Natural killer cell (primary cell): ENCODE measurements at regions not wholly inside any gene's neighbourhood (a gene's known extent, or its start where the extent isn't known, plus 50 kb on each side); places are given as distances from the start of the nearest gene placed in this dataset.
A peak's percentile ranks its signal among the peaks of the same experiment; 100 is the strongest.
"Not testable (repeated sequence)": the region's sequence is repeated elsewhere in the genome, so short reads cannot be mapped to it uniquely, and the experiment has no call there.

ENCODE experiments used
- ATAC-seq, 3 donors: fragments of 150-1000 bp in 2 of 3; fragments of 200-7000 bp in 1 of 3; cut with Tn5 transposase; 1 replicate in 1 of 3; 2 replicates in 2 of 3; pipeline ENCODE4 v1.10.0; 2021; ENCODE audit warnings: mild to moderate bottlenecking in 2 of 3, moderate library complexity in 2 of 3
- DNase-seq, 2 donors: peaks; one replicate each; pipeline versions ENCODE4 v3.0.0 to v3.0.0-alpha.2; 2013 to 2021; ENCODE audit warnings: mixed read lengths in 1 of 2
- H3K27ac ChIP-seq: one replicate; pipeline ENCODE4 v1.5.1; 2013; ENCODE audit warnings: mild to moderate bottlenecking, low read length
- H3K27me3 ChIP-seq: one replicate; pipeline ENCODE4 v1.6.1; 2013; ENCODE audit warnings: low read length; ENCODE audit not compliant: control insufficient read depth, insufficient read depth
- H3K36me3 ChIP-seq: one replicate; pipeline ENCODE4 v1.6.1; 2013; ENCODE audit warnings: low read length; ENCODE audit not compliant: control insufficient read depth, insufficient read depth
- H3K4me1 ChIP-seq: one replicate; pipeline ENCODE4 v1.6.1; 2013; ENCODE audit warnings: low read length; ENCODE audit not compliant: control insufficient read depth, insufficient read depth
- H3K4me3 ChIP-seq: one replicate; pipeline ENCODE4 v1.5.1; 2013; ENCODE audit warnings: low read length
- H3K9me3 ChIP-seq: one replicate; pipeline ENCODE4 v1.6.1; 2013; ENCODE audit warnings: low read length; ENCODE audit not compliant: control insufficient read depth, insufficient read depth
- H3K27ac Mint-ChIP-seq, 2 donors: one replicate each; pipeline ENCODE4 v1.8.0; 2022; ENCODE audit warnings: mild to moderate bottlenecking in 2 of 2, mixed read lengths in 2 of 2, moderate library complexity in 1 of 2
- H3K27me3 Mint-ChIP-seq, 2 donors: one replicate each; pipeline ENCODE4 v1.8.0; 2022; ENCODE audit warnings: low read depth in 2 of 2, mixed read lengths in 2 of 2
- H3K36me3 Mint-ChIP-seq: one replicate; pipeline ENCODE4 v1.8.0; 2022; ENCODE audit warnings: mixed read lengths
- H3K4me1 Mint-ChIP-seq, 2 donors: one replicate each; pipeline ENCODE4 v1.8.0; 2022; ENCODE audit warnings: mixed read lengths in 2 of 2
- H3K4me3 Mint-ChIP-seq: one replicate; pipeline ENCODE4 v1.8.0; 2022; ENCODE audit warnings: mild to moderate bottlenecking, moderate library complexity, mixed read lengths
- H3K9me3 Mint-ChIP-seq, 2 donors: one replicate each; pipeline ENCODE4 v1.8.0; 2022; ENCODE audit warnings: mixed read lengths in 2 of 2
- WGBS: methylation state at CpG from one replicate; pipeline ENCODE4 v1.1.7; 2013; ENCODE audit warnings: missing lambda C conversion rate; ENCODE audit not compliant: insufficient coverage; 5-methylcytosine and 5-hydroxymethylcytosine counted together
- intact Hi-C: fragments of 100-400 bp; cut with micrococcal nuclease; formaldehyde crosslinking; loops from one replicate; pipeline ENCODE4 v1.14.2; 2022

- H3K27me3 Mint-ChIP-seq, H3K27ac ChIP-seq, H3K9me3 Mint-ChIP-seq, H3K4me1 Mint-ChIP-seq, H3K9me3 ChIP-seq, ATAC-seq, intact Hi-C loops, H3K36me3 ChIP-seq, H3K4me3 ChIP-seq, H3K4me1 ChIP-seq, H3K4me3 Mint-ChIP-seq, H3K27ac Mint-ChIP-seq, H3K36me3 Mint-ChIP-seq, DNase-seq, H3K27me3 ChIP-seq: not testable (repeated sequence)
- WGBS = 92% methylated on average over 2 of the region's 6 CpGs
Measured at GRCh38 chr2:91762312-91762711, 3070.8 kb downstream of the RPIA start.

GRCh38 chr2:91763710-91764109, 3072.2 kb downstream of the RPIA start:
- H3K27me3 ChIP-seq, H3K27ac ChIP-seq, H3K4me1 ChIP-seq, H3K36me3 ChIP-seq, H3K27me3 Mint-ChIP-seq, H3K4me3 ChIP-seq, H3K9me3 ChIP-seq, DNase-seq, ATAC-seq, H3K9me3 Mint-ChIP-seq, H3K36me3 Mint-ChIP-seq, H3K27ac Mint-ChIP-seq, H3K4me3 Mint-ChIP-seq, H3K4me1 Mint-ChIP-seq, intact Hi-C loops: not testable (repeated sequence)
- 59% methylated on average over 3 of the region's 4 CpGs for WGBS

DNA sequence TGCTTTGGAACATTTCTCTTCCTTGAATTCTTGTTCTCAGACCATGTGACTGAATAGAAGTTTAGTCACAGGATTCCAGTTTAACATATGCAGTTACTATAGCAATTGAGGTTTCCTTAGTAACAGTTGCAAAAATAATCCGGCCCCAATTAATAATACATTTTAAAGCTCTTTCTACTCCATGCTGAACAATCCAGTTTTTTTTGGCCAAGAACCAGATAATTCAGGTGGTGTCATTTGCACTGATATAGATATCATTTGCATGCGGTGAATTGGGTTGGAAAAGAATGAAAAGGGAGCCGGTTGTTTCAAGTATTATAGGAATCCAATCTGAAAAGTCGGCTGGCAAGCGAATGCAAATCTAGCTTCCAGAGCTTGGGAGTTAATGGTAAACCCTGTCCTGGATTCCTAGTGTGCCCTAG, 3073.1 kb downstream of the RPIA start:
- H3K27ac Mint-ChIP-seq, intact Hi-C loops, H3K9me3 Mint-ChIP-seq, DNase-seq, H3K9me3 ChIP-seq, H3K4me3 Mint-ChIP-seq, H3K27me3 Mint-ChIP-seq, H3K27me3 ChIP-seq, H3K4me3 ChIP-seq, H3K4me1 Mint-ChIP-seq, H3K4me1 ChIP-seq, H3K27ac ChIP-seq, H3K36me3 Mint-ChIP-seq, H3K36me3 ChIP-seq, ATAC-seq: not testable (repeated sequence)
- 64% methylated on average over 5 of the region's 5 CpGs for WGBS

GRCh38 chr2:91765018-91765754, 3073.7 kb downstream of the RPIA start:
- peak; percentile 45 to 82 (median 70) for ATAC-seq
- intact Hi-C loops, H3K4me1 ChIP-seq, H3K4me3 Mint-ChIP-seq, H3K36me3 ChIP-seq, H3K4me1 Mint-ChIP-seq, H3K27me3 ChIP-seq, H3K27me3 Mint-ChIP-seq, H3K9me3 Mint-ChIP-seq, H3K27ac ChIP-seq, DNase-seq, H3K27ac Mint-ChIP-seq, H3K36me3 Mint-ChIP-seq, H3K9me3 ChIP-seq, H3K4me3 ChIP-seq: not testable (repeated sequence)
- WGBS = 13% methylated on average over 1 of the region's 7 CpGs

DNA sequence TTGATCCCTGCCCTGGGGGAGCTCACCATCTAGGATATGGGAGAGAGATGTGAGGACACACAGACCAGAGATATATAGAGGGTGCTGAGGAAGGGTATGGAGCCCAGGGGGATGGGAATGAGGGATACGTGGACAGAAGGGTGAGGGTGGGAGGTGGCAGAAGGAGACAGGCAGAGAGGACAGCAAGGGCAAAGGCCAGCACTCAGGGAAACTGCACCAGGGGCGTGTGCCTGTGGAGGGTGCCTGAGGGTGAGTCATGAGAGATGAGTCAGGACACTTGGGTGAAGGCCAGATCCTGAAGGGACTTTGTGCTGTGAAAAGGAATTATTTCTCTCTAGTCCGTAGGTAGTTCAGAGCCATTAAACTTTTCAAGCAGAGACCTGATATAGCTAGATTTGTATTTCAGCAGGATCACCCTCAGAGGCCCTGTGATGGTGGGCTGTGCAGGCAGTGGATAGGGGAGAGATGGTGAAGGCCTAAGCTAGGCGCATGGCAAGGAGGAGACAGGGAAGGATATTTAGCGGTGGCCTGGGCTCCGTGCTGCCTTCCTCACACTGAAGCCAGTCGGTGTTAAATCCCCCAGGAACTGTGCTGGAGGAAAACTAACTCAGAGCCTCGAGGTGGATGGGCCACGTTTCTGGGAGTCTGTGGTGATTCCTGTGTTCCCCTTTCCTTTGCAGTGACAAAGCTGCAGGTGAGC, 3075.0 kb downstream of the RPIA start:
- H3K9me3 Mint-ChIP-seq, H3K27me3 Mint-ChIP-seq, H3K36me3 ChIP-seq, H3K4me1 Mint-ChIP-seq, H3K4me3 ChIP-seq, H3K4me3 Mint-ChIP-seq, H3K4me1 ChIP-seq, H3K9me3 ChIP-seq, H3K36me3 Mint-ChIP-seq, intact Hi-C loops, H3K27ac ChIP-seq, ATAC-seq, H3K27ac Mint-ChIP-seq, DNase-seq, H3K27me3 ChIP-seq: not testable (repeated sequence)
- 81% methylated on average over 7 of the region's 9 CpGs for WGBS

- 82% methylated on average over 2 of the region's 3 CpGs for WGBS
- DNase-seq, H3K27ac Mint-ChIP-seq, H3K36me3 ChIP-seq, intact Hi-C loops, H3K27me3 Mint-ChIP-seq, H3K4me3 Mint-ChIP-seq, H3K27ac ChIP-seq, H3K9me3 Mint-ChIP-seq, H3K4me3 ChIP-seq, H3K4me1 Mint-ChIP-seq, H3K27me3 ChIP-seq, H3K4me1 ChIP-seq, ATAC-seq, H3K9me3 ChIP-seq, H3K36me3 Mint-ChIP-seq: not testable (repeated sequence)
Measured at GRCh38 chr2:91768301-91768700, 3076.8 kb downstream of the RPIA start.

DNA sequence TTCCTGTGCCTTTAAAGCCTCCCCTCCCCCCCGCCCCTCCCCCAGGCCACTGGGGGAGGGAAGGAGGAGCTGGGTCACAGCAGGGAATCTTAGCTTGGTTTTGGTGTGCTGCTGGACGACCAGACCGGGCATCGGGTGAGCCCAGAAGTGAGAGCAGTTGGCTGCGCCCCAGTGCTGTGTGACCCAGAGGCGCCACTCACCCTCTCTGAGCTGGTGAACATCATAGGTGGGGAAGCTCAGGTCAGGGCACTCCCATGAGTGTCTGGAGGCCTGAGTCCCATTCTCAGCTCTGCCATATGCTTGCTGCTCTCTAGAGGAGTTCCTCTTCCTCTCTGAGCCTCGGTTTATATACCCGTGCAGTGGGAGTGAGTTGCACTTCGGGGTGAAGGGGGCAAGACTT, 3077.5 kb downstream of the RPIA start:
- H3K27me3 Mint-ChIP-seq, DNase-seq, H3K4me3 ChIP-seq, H3K36me3 ChIP-seq, ATAC-seq, H3K4me1 ChIP-seq, H3K4me3 Mint-ChIP-seq, H3K9me3 Mint-ChIP-seq, H3K27me3 ChIP-seq, H3K4me1 Mint-ChIP-seq, H3K27ac Mint-ChIP-seq, H3K9me3 ChIP-seq, H3K27ac ChIP-seq, H3K36me3 Mint-ChIP-seq, intact Hi-C loops: not testable (repeated sequence)
- WGBS = 83% methylated on average over 8 of the region's 9 CpGs

GRCh38 chr2:91770046-91770575, 3078.6 kb downstream of the RPIA start:
- H3K27ac ChIP-seq, intact Hi-C loops: not testable (repeated sequence)
- WGBS = 49% methylated on average over 3 of the region's 8 CpGs

More at GRCh38 chr2:91770046-91770575, 3078.6 kb downstream of the RPIA start:
- H3K4me1 ChIP-seq, H3K27me3 Mint-ChIP-seq, H3K9me3 ChIP-seq, H3K27me3 ChIP-seq, H3K9me3 Mint-ChIP-seq, H3K27ac Mint-ChIP-seq, DNase-seq, H3K36me3 ChIP-seq, H3K4me1 Mint-ChIP-seq, H3K36me3 Mint-ChIP-seq, H3K4me3 ChIP-seq, H3K4me3 Mint-ChIP-seq: not testable (repeated sequence)
- ATAC-seq = peak in 1 of 3 donors; percentile 35
